SW 1271 (cell line): ENCODE measurements at regions not wholly inside any gene's neighbourhood (a gene's known extent, or its start where the extent isn't known, plus 50 kb on each side); places are given as distances from the start of the nearest gene placed in this dataset.
"Not testable (repeated sequence)": the region's sequence is repeated elsewhere in the genome, so short reads cannot be mapped to it uniquely, and the experiment has no call there.

ENCODE experiments used
- DNase-seq, 2 experiments: peaks; one replicate each; lab custom pipeline; 2025; lab: John Stamatoyannopoulos, UW

GRCh38 chr4:140249351-140249750, 95.4 kb upstream of the MAML3 start:
- no peak for DNase-seq

- DNase-seq, result no peak
These were observed 93.3 kb upstream of the MAML3 start for GRCh38 chr4:140247237-140247636.

- DNase-seq, result no peak
These were observed 92.2 kb upstream of the MAML3 start for GRCh38 chr4:140246216-140246615.

GRCh38 chr4:140244328-140244727, 90.3 kb upstream of the MAML3 start:
- no peak for DNase-seq

GRCh38 chr4:140243278-140243753, 89.3 kb upstream of the MAML3 start:
- no peak for DNase-seq

- DNase-seq, result no peak
These were observed 88.6 kb upstream of the MAML3 start for GRCh38 chr4:140242357-140243277.

- DNase-seq, result no peak
These were observed 86.3 kb upstream of the MAML3 start for GRCh38 chr4:140240237-140240636.

- DNase-seq, result no peak
These were observed 85.3 kb upstream of the MAML3 start for GRCh38 chr4:140239311-140239710.

- DNase-seq, result no peak
These were observed 84.5 kb upstream of the MAML3 start for GRCh38 chr4:140238351-140239056.

GRCh38 chr4:140237616-140238350, 83.8 kb upstream of the MAML3 start:
- DNase-seq, result no peak

- no peak for DNase-seq
These were observed 82.7 kb upstream of the MAML3 start for GRCh38 chr4:140236654-140237169.

GRCh38 chr4:140234697-140235060, 80.7 kb upstream of the MAML3 start:
- DNase-seq, result no peak

- no peak for DNase-seq
These were observed 80.1 kb upstream of the MAML3 start for GRCh38 chr4:140233791-140234696.

GRCh38 chr4:140229881-140230280, 75.9 kb upstream of the MAML3 start:
- no peak for DNase-seq

GRCh38 chr4:140227286-140227685, 73.3 kb upstream of the MAML3 start:
- DNase-seq, result no peak

GRCh38 chr4:140223056-140223810, 69.2 kb upstream of the MAML3 start:
- DNase-seq, result no peak

- DNase-seq, result peak in 1 of 2 experiments; percentile 32
These were observed 68.2 kb upstream of the MAML3 start for GRCh38 chr4:140222171-140222570.

GRCh38 chr4:140220058-140220457, 66.1 kb upstream of the MAML3 start:
- no peak for DNase-seq

GRCh38 chr4:140219567-140219966, 65.6 kb upstream of the MAML3 start:
- no peak for DNase-seq

- DNase-seq, result not testable (repeated sequence)
These were observed 65.1 kb upstream of the MAML3 start for GRCh38 chr4:140219070-140219469.
